Endothelial cell of umbilical vein (primary cell): ENCODE measurements at regions not wholly inside any gene's neighbourhood (a gene's known extent, or its start where the extent isn't known, plus 50 kb on each side); places are given as distances from the start of the nearest gene placed in this dataset.

Experiments used
- BruUV-seq: library from RNA; stranded (reverse); fragments of 400-500 nt; replicated peaks from 2 replicates; lab custom pipeline; 2021; lab: Mats Ljungman, UMichigan
- CTCF ChIA-PET: fragments of 300-600, 350-600 bp; sonication (Branson Sonifier 250); formaldehyde crosslinking; loops from one replicate; lab custom pipeline; 2021; ENCODE audit warnings: antibody characterized with exemption, inconsistent platforms; lab: Charles Lee
- POLR2A ChIA-PET: fragments of 300-600, 350-600 bp; sonication (Branson Sonifier 250); formaldehyde crosslinking; loops from one replicate; lab custom pipeline; 2021; ENCODE audit warnings: antibody characterized with exemption, inconsistent platforms; lab: Charles Lee
- DNase-seq: peaks from one replicate; pipeline ENCODE4 v3.0.0-alpha.2; 2011; ENCODE audit warnings: low read depth, low spot score
- FAIRE-seq: peaks from 2 replicates; lab custom pipeline; 2011; peaks lifted over from hg19 to GRCh38; lab: Jason Lieb, UNC
- H2AFZ ChIP-seq: 2 replicates; pipeline ENCODE4 v1.6.0; 2012; ENCODE audit warnings: low read depth, low read length, control low read depth, inconsistent platforms
- H3K27ac ChIP-seq: 2 replicates; pipeline ENCODE4 v1.5.1; 2011; ENCODE audit warnings: low read depth, mild to moderate bottlenecking, control low read depth, low read length, moderate library complexity; ENCODE audit not compliant: insufficient read depth
- H3K27me3 ChIP-seq, 2 experiments: 2 replicates each; pipeline versions ENCODE4 v1.6.0 to v1.6.1; 2011; ENCODE audit warnings: low read length in 2 of 2, mixed read lengths in 1 of 2; ENCODE audit not compliant: control insufficient read depth in 2 of 2, insufficient read depth in 2 of 2
- H3K36me3 ChIP-seq, 2 experiments: 2 replicates in 1 of 2; 3 replicates in 1 of 2; pipeline ENCODE4 v1.5.1; 2011; ENCODE audit warnings: low read length in 2 of 2, mild to moderate bottlenecking in 1 of 2, moderate library complexity in 1 of 2; ENCODE audit not compliant: control insufficient read depth in 2 of 2, insufficient read depth in 2 of 2; ENCODE audit errors: extremely low read depth in 1 of 2
- H3K4me1 ChIP-seq: 3 replicates; pipeline ENCODE4 v1.5.1; 2011; ENCODE audit warnings: mild to moderate bottlenecking, low read length; ENCODE audit not compliant: control insufficient read depth, insufficient read depth; ENCODE audit errors: extremely low read depth
- H3K4me2 ChIP-seq: 2 replicates; pipeline ENCODE4 v1.6.1; 2011; ENCODE audit warnings: low read length, control low read depth, mixed read lengths; ENCODE audit not compliant: insufficient read depth
- H3K4me3 ChIP-seq, 3 experiments: fragments of 200-600 bp in 1 of 3; sonication (generic), shearing (Covaris generic) in 1 of 3; replicated peaks in 1 of 3; 2 replicates each; pipeline ENCODE4 v1.5.1; 2011 to 2016; ENCODE audit warnings: control low read depth in 3 of 3, low read length in 3 of 3, mild to moderate bottlenecking in 2 of 3, inconsistent platforms in 1 of 3, low read depth in 1 of 3, moderate library complexity in 1 of 3; ENCODE audit not compliant: insufficient read depth in 1 of 3
- H3K79me2 ChIP-seq: 2 replicates; pipeline ENCODE4 v1.6.0; 2012; ENCODE audit warnings: low read length, inconsistent platforms; ENCODE audit not compliant: control insufficient read depth, insufficient read depth
- H3K9ac ChIP-seq: replicated peaks from 2 replicates; pipeline ENCODE3; 2011; ENCODE audit warnings: low read length, control low read depth; ENCODE audit not compliant: insufficient read depth; ENCODE audit errors: extremely low read depth
- H3K9me1 ChIP-seq: replicated peaks from 3 replicates; pipeline ENCODE4 v1.6.0; 2011; ENCODE audit warnings: mild to moderate bottlenecking, low read length; ENCODE audit not compliant: control insufficient read depth, insufficient read depth; ENCODE audit errors: extremely low read depth
- H3K9me3 ChIP-seq: replicated peaks from 2 replicates; pipeline ENCODE4 v1.5.1; 2012; ENCODE audit warnings: low read length, inconsistent platforms; ENCODE audit not compliant: control insufficient read depth, insufficient read depth
- H4K20me1 ChIP-seq: replicated peaks from 2 replicates; pipeline ENCODE3; 2011; ENCODE audit warnings: mild to moderate bottlenecking, low read length; ENCODE audit not compliant: control insufficient read depth, insufficient read depth; ENCODE audit errors: extremely low read depth
- EZH2 ChIP-seq: IDR thresholded peaks from 2 replicates; pipeline ENCODE4 v1.6.1; 2012; ENCODE audit warnings: borderline replicate concordance, low read depth, mild to moderate bottlenecking, moderate library complexity, low read length, inconsistent platforms; ENCODE audit not compliant: severe bottlenecking
- FOS ChIP-seq: IDR thresholded peaks from 2 replicates; pipeline ENCODE4 v1.6.1; 2011; ENCODE audit warnings: mild to moderate bottlenecking, low read length, moderate library complexity, borderline replicate concordance; ENCODE audit not compliant: insufficient read depth
- GATA2 ChIP-seq: IDR thresholded peaks from 2 replicates; pipeline ENCODE4 v1.7.0; 2011; ENCODE audit warnings: low read depth, mild to moderate bottlenecking, moderate library complexity, mixed read lengths, low read length; ENCODE audit not compliant: insufficient read length, insufficient read depth
- JUN ChIP-seq: IDR thresholded peaks from 2 replicates; pipeline ENCODE4 v1.6.1; 2011; ENCODE audit warnings: borderline replicate concordance, low read depth; ENCODE audit not compliant: insufficient read length, insufficient read depth
- MYC ChIP-seq: IDR thresholded peaks from one replicate; pipeline ENCODE4 v1.6.1; 2011; ENCODE audit warnings: mild to moderate bottlenecking, low read depth, low read length
- POLR2A ChIP-seq: IDR thresholded peaks from 2 replicates; pipeline ENCODE4 v1.6.1; 2012; ENCODE audit warnings: low read depth, mild to moderate bottlenecking, control low read depth, low read length
- POLR2AphosphoS5 ChIP-seq: IDR thresholded peaks from 2 replicates; pipeline ENCODE4 v1.6.1; 2012; ENCODE audit warnings: low read depth, mild to moderate bottlenecking, control low read depth, low read length, moderate library complexity; ENCODE audit not compliant: insufficient read depth
- dilution Hi-C: fragments of 300-500 bp; cut with MboI; formaldehyde crosslinking; loops from one replicate; pipeline ENCODE4 v1.15.0; 2019; ENCODE audit warnings: low sequenced_read_pairs; ENCODE audit not compliant: extremely low pct_ligation_motif_present
- intact Hi-C: fragments of 100-400 bp; cut with micrococcal nuclease; formaldehyde crosslinking; loops from one replicate; pipeline ENCODE4 v1.10.0; 2022
- TF ChIP-seq, protein P1 (sequence below): IDR thresholded peaks from 2 replicates; pipeline ENCODE4 v1.6.1; 2011; ENCODE audit not compliant: insufficient read depth, insufficient read length
- TF ChIP-seq, protein P2 (sequence below), 2 donors: IDR thresholded peaks; 1 replicate in 1 of 2; 2 replicates in 1 of 2; pipeline ENCODE4 v1.5.1; 2011; ENCODE audit warnings: low read length in 2 of 2, mild to moderate bottlenecking in 2 of 2, moderate library complexity in 2 of 2, control low read depth in 1 of 2, inconsistent platforms in 1 of 2, low read depth in 1 of 2; ENCODE audit not compliant: insufficient read depth in 1 of 2; ENCODE audit errors: extremely low read depth in 1 of 2

DNA sequence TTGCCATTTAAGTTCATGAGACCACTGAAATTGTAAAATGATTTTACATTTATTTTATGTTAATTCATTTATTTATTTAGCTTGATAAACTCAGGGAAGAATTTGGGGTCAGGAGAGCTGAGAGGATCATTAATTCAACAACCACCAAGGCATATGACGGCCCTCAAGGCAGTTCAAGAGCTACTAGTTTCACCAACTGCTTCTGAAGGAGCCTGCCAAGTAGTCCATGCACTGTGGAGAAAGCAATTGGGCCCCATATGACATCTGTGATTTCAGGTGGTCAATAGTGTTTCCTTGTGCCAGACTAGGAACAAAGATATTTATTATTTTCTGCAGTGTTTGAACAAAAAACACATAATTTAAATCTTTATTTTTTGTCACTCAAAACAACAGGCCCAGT, 236.4 kb downstream of the CASP12 start:
- BruUV-seq = no TSS peak
- intact Hi-C loops (no loop called here), dilution Hi-C loops (no loop called here)
- no peaks in the 10 kb centered on the region for H3K27me3 ChIP-seq
- DNase-seq = no peak
- TF ChIP-seq EZH2 (no peak), POLR2A (no peak), JUN (no peak), POLR2AphosphoS5 (no peak), FOS (no peak), MYC (no peak), GATA2 (no peak)
- TF ChIP-seq, protein P1, sequence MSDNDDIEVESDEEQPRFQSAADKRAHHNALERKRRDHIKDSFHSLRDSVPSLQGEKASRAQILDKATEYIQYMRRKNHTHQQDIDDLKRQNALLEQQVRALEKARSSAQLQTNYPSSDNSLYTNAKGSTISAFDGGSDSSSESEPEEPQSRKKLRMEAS = no peak
- TF ChIP-seq, protein P2, sequence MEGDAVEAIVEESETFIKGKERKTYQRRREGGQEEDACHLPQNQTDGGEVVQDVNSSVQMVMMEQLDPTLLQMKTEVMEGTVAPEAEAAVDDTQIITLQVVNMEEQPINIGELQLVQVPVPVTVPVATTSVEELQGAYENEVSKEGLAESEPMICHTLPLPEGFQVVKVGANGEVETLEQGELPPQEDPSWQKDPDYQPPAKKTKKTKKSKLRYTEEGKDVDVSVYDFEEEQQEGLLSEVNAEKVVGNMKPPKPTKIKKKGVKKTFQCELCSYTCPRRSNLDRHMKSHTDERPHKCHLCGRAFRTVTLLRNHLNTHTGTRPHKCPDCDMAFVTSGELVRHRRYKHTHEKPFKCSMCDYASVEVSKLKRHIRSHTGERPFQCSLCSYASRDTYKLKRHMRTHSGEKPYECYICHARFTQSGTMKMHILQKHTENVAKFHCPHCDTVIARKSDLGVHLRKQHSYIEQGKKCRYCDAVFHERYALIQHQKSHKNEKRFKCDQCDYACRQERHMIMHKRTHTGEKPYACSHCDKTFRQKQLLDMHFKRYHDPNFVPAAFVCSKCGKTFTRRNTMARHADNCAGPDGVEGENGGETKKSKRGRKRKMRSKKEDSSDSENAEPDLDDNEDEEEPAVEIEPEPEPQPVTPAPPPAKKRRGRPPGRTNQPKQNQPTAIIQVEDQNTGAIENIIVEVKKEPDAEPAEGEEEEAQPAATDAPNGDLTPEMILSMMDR (IDR thresholded peaks at IDR 0.05; ENCODE audit: extremely low read depth in 1 of 2, insufficient read depth in 1 of 2, low read depth in 1 of 2, low read length in 2 of 2) = no peak
- H3K9ac ChIP-seq = no peak overlapping the region
- no peaks in the 10 kb centered on the region for H4K20me1 ChIP-seq
- H3K9me3 ChIP-seq = no peaks in the 10 kb centered on the region
- no peak overlapping the region for H3K27ac ChIP-seq
- no peak overlapping the region for H3K4me3 ChIP-seq
- H3K4me1 ChIP-seq = no peaks in the 10 kb centered on the region
- POLR2A ChIA-PET = no interaction called here
- CTCF ChIA-PET = no interaction called here
- H3K9me1 ChIP-seq = no peaks in the 10 kb centered on the region
- FAIRE-seq = no peak
- no peaks in the 10 kb centered on the region for H3K36me3 ChIP-seq
- no peak overlapping the region for H2AFZ ChIP-seq
- no peak overlapping the region for H3K4me2 ChIP-seq
- no peaks in the 10 kb centered on the region for H3K79me2 ChIP-seq
